Cardiac muscle cell (in vitro differentiated cells and primary cell): ENCODE measurements at regions not wholly inside any gene's neighbourhood (a gene's known extent, or its start where the extent isn't known, plus 50 kb on each side); places are given as distances from the start of the nearest gene placed in this dataset.

Experiments
- DNase-seq, 2 donors: peaks; one replicate each; pipeline versions ENCODE4 v3.0.0 to v3.0.0-alpha.2; 2010 to 2017; ENCODE audit warnings: low read depth in 1 of 2, low spot score in 1 of 2
- H3K27ac ChIP-seq: fragments of 200-600 bp; sonication (generic); 2 replicates; pipeline ENCODE4 v1.5.1; 2016
- H3K27me3 ChIP-seq: fragments of 200-600 bp; sonication (generic); 2 replicates; pipeline ENCODE4 v1.6.0; 2016; ENCODE audit warnings: control low read depth
- H3K36me3 ChIP-seq: fragments of 200-600 bp; sonication (generic); 2 replicates; pipeline ENCODE4 v1.5.1; 2016; ENCODE audit warnings: control low read depth
- H3K4me1 ChIP-seq: fragments of 200-600 bp; sonication (generic); 2 replicates; pipeline ENCODE4 v1.8.1; 2017; ENCODE audit warnings: low read depth, mild to moderate bottlenecking, mixed run types
- H3K4me3 ChIP-seq: fragments of 200-600 bp; sonication (generic); 2 replicates; pipeline ENCODE4 v1.5.1; 2016; ENCODE audit warnings: mild to moderate bottlenecking
- H3K9me3 ChIP-seq: fragments of 200-600 bp; sonication (generic); 2 replicates; pipeline ENCODE4 v1.5.1; 2017; ENCODE audit warnings: low read depth, mild to moderate bottlenecking, control low read depth
- CTCF ChIP-seq: IDR thresholded peaks from 2 replicates; pipeline ENCODE4 v1.5.1; 2012; ENCODE audit warnings: low read depth, mild to moderate bottlenecking, low read length

DNA sequence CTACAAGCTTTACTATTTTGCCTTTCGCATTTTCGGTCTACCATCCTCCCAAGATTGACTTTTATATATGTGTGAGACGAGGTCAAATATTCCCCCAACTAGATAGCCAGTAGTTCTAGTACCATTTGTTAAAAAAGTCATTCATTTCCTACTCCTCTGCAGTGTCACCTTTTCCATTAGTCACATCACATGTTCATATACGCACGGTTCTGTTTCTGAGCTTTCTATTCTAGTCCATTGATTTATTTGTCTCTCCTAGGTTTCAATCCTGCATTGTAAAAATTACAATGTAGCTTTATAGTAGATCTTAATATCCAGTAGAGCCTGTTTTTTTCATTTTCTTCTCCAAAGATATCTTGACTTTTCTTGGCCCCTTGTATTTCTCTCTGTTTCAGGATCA is 528.7 kb upstream of the TRPC7 start:
- TF ChIP-seq CTCF = no peak
- DNase-seq = no peak
- Histone ChIP-seq H3K9me3 (no peaks in the 10 kb centered on the region), H3K27ac (no peak overlapping the region), H3K4me3 (no peak overlapping the region), H3K27me3 (no peaks in the 10 kb centered on the region), H3K36me3 (no peaks in the 10 kb centered on the region), H3K4me1 (no peaks in the 10 kb centered on the region)

DNA sequence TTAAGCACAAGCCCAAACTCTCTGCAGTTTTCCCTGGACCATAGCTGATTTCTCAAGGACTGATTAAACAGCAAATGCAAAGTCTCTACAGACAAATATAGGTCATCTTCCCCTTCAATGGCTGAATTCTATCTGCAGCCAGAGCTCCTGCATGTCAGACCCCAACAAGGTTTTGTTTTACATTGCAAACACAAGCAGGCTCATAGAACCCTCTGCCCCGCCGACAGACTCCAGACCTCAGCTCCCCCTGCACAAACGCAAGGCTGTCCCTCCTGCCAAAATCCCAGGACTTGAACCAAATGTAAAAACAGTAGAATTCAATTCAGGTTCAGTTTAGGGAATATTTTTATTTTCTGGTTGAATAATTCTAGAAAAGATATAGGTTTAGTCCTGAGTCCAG is 526.7 kb upstream of the TRPC7 start:
- Histone ChIP-seq H3K4me1 (no peaks in the 10 kb centered on the region), H3K4me3 (no peak overlapping the region), H3K36me3 (no peaks in the 10 kb centered on the region), H3K9me3 (no peaks in the 10 kb centered on the region), H3K27ac (no peak overlapping the region), H3K27me3 (peaks cover 3% of the 10 kb centered on the region)
- TF ChIP-seq CTCF = no peak
- DNase-seq = no peak

GRCh38 chr5:136891175-136891972 is 526.0 kb upstream of the TRPC7 start:
- no peak for TF ChIP-seq CTCF
- no peaks in the 10 kb centered on the region for H3K9me3 ChIP-seq
- H3K27me3 ChIP-seq = peaks cover 3% of the 10 kb centered on the region
- no peak overlapping the region for H3K4me3 ChIP-seq
- H3K27ac ChIP-seq = no peak overlapping the region
- no peak for DNase-seq
- no peaks in the 10 kb centered on the region for H3K36me3 ChIP-seq
- no peaks in the 10 kb centered on the region for H3K4me1 ChIP-seq

GRCh38 chr5:136890431-136891148 is 525.2 kb upstream of the TRPC7 start:
- H3K27me3 ChIP-seq = peaks cover 3% of the 10 kb centered on the region
- DNase-seq = no peak
- no peaks in the 10 kb centered on the region for H3K4me1 ChIP-seq
- H3K9me3 ChIP-seq = no peaks in the 10 kb centered on the region
- H3K4me3 ChIP-seq = no peak overlapping the region
- H3K27ac ChIP-seq = no peak overlapping the region
- TF ChIP-seq CTCF = no peak
- H3K36me3 ChIP-seq = no peaks in the 10 kb centered on the region

GRCh38 chr5:136886608-136887007 is 521.3 kb upstream of the TRPC7 start:
- no peaks in the 10 kb centered on the region for H3K36me3 ChIP-seq
- peaks cover 3% of the 10 kb centered on the region for H3K27me3 ChIP-seq
- H3K9me3 ChIP-seq = no peaks in the 10 kb centered on the region
- no peak overlapping the region for H3K4me3 ChIP-seq
- H3K27ac ChIP-seq = no peak overlapping the region
- H3K4me1 ChIP-seq = no peaks in the 10 kb centered on the region
- no peak for DNase-seq
- no peak for TF ChIP-seq CTCF
